ENCODE measurements at regions not wholly inside any gene's neighbourhood (a gene's known extent, or its start where the extent isn't known, plus 50 kb on each side); places are given as distances from the start of the nearest gene placed in this dataset.

GRCh38 chr6:25013246-25013645 is 77.5 kb upstream of the RIPOR2 start:
- no peak for DNase-seq

- DNase-seq = no peak
These were observed 78.6 kb upstream of the RIPOR2 start for GRCh38 chr6:25014369-25014768.

- DNase-seq = no peak
These were observed 79.2 kb upstream of the RIPOR2 start for GRCh38 chr6:25014791-25015560.

GRCh38 chr6:25016014-25016720 is 80.4 kb upstream of the RIPOR2 start:
- no peak for DNase-seq

- DNase-seq = no peak
These were observed 81.7 kb upstream of the RIPOR2 start for GRCh38 chr6:25017486-25017885.

GRCh38 chr6:25017932-25018567 is 82.3 kb upstream of the RIPOR2 start:
- no peak for DNase-seq

GRCh38 chr6:25018568-25018954 is 82.8 kb upstream of the RIPOR2 start:
- DNase-seq = no peak

GRCh38 chr6:25022140-25022553 is 86.4 kb upstream of the RIPOR2 start:
- no peak for DNase-seq

- no peak for DNase-seq
These were observed 88.0 kb upstream of the RIPOR2 start for GRCh38 chr6:25023781-25024180.

- no peak for DNase-seq
These were observed 89.1 kb upstream of the RIPOR2 start for GRCh38 chr6:25024821-25025220.

- no peak for DNase-seq
These were observed 89.6 kb upstream of the RIPOR2 start for GRCh38 chr6:25025248-25025918.

- no peak for DNase-seq
These were observed 90.2 kb upstream of the RIPOR2 start for GRCh38 chr6:25025919-25026301.

- DNase-seq = no peak
These were observed 91.0 kb upstream of the RIPOR2 start for GRCh38 chr6:25026723-25027122.

GRCh38 chr6:25027221-25027916 is 91.6 kb upstream of the RIPOR2 start:
- no peak for DNase-seq

GRCh38 chr6:25028328-25028727 is 92.6 kb upstream of the RIPOR2 start:
- DNase-seq = no peak

GRCh38 chr6:25032934-25033333 is 97.2 kb upstream of the RIPOR2 start:
- no peak for DNase-seq

- DNase-seq = no peak
These were observed 98.7 kb upstream of the RIPOR2 start for GRCh38 chr6:25034431-25034921.

GRCh38 chr6:25035174-25035511 is 99.4 kb upstream of the RIPOR2 start:
- DNase-seq = no peak

- no peak for DNase-seq
These were observed 100.0 kb upstream of the RIPOR2 start for GRCh38 chr6:25035512-25036435.

GRCh38 chr6:25036461-25036860 is 100.7 kb upstream of the RIPOR2 start:
- DNase-seq = no peak

- DNase-seq = no peak
These were observed 102.5 kb upstream of the RIPOR2 start for GRCh38 chr6:25038300-25038699.

- no peak for DNase-seq
These were observed 103.2 kb upstream of the RIPOR2 start for GRCh38 chr6:25038999-25039398.
